ENCODE measurements at regions not wholly inside any gene's neighbourhood (a gene's known extent, or its start where the extent isn't known, plus 50 kb on each side); places are given as distances from the start of the nearest gene placed in this dataset.

GRCh38 chr19:5237939-5238480 lies 102.6 kb downstream of the PTPRS start:
- Histone ChIP-seq H4K20me1 (ENCODE audit: insufficient read depth) (peaks cover 12% of the 10 kb centered on the region), H3K9me3 (no peaks in the 10 kb centered on the region), H3K79me2 (ENCODE audit: insufficient read depth) (no peaks in the 10 kb centered on the region), H3K9me2 (no peaks in the 10 kb centered on the region), H3F3A (replicated peaks; ENCODE audit: insufficient read depth) (no peaks in the 10 kb centered on the region), H3K9ac (no peak overlapping the region), H3K4me3 (ENCODE audit: low read depth in 2 of 2, low read length in 1 of 2) (no peak overlapping the region), H3K27me3 (ENCODE audit: insufficient read depth) (no peaks in the 10 kb centered on the region), H3K4me1 (ENCODE audit: control insufficient read depth in 1 of 2, insufficient read depth in 2 of 2, low read depth in 1 of 2, low read length in 1 of 2) (no peaks in the 10 kb centered on the region), H3K36me3 (replicated peaks in 1 of 2; ENCODE audit: control insufficient read depth in 1 of 2, insufficient read depth in 2 of 2, low read length in 1 of 2) (peaks cover 10 to 13% of the 10 kb centered on the region in 2 experiments), H3K27ac (ENCODE audit: low read depth in 2 of 2, low read length in 1 of 2) (no peak overlapping the region), H2AFZ (ENCODE audit: low read depth) (no peak overlapping the region), H3K4me2 (no peak overlapping the region)
- ChIA-PET POLR2A (no interaction called here), CTCF (no interaction called here)
- 94% methylated on average over 20 of the region's 26 CpGs for WGBS (ENCODE audit: low lambda C conversion rate)
- TF ChIP-seq YY1 (IDR thresholded peaks at IDR 0.05; ENCODE audit: low read depth), result no peak
- no peak for TF ChIP-seq MXI1 (IDR thresholded peaks at IDR 0.05; ENCODE audit: low read depth, low read length)
- no peak for TF ChIP-seq USF2 (IDR thresholded peaks at IDR 0.05; ENCODE audit: borderline replicate concordance, low read depth, low read length)
- no peak for TF ChIP-seq SMC3 (IDR thresholded peaks at IDR 0.05; ENCODE audit: low read depth, low read length)
- no peak for TF ChIP-seq JUND (IDR thresholded peaks at IDR 0.05)
- no peak for TF ChIP-seq TCF12 (IDR thresholded peaks at IDR 0.05)
- TF ChIP-seq, protein P1, sequence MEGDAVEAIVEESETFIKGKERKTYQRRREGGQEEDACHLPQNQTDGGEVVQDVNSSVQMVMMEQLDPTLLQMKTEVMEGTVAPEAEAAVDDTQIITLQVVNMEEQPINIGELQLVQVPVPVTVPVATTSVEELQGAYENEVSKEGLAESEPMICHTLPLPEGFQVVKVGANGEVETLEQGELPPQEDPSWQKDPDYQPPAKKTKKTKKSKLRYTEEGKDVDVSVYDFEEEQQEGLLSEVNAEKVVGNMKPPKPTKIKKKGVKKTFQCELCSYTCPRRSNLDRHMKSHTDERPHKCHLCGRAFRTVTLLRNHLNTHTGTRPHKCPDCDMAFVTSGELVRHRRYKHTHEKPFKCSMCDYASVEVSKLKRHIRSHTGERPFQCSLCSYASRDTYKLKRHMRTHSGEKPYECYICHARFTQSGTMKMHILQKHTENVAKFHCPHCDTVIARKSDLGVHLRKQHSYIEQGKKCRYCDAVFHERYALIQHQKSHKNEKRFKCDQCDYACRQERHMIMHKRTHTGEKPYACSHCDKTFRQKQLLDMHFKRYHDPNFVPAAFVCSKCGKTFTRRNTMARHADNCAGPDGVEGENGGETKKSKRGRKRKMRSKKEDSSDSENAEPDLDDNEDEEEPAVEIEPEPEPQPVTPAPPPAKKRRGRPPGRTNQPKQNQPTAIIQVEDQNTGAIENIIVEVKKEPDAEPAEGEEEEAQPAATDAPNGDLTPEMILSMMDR (IDR thresholded peaks at IDR 0.05), result no peak
- TF ChIP-seq TEAD4 (IDR thresholded peaks at IDR 0.05; ENCODE audit: borderline replicate concordance, insufficient read depth), result no peak
- TF ChIP-seq MEF2A (IDR thresholded peaks at IDR 0.05; ENCODE audit: borderline replicate concordance, low read depth), result no peak
- TF ChIP-seq SIN3A (IDR thresholded peaks at IDR 0.05; ENCODE audit: borderline replicate concordance, low read depth, low read length), result no peak
- no peak for TF ChIP-seq GATA2 (CRISPR knock-in tag; IDR thresholded peaks at IDR 0.05)
- no peak for TF ChIP-seq NRF1 (IDR thresholded peaks at IDR 0.05; ENCODE audit: low read depth, low read length)
- TF ChIP-seq EP300 (IDR thresholded peaks at IDR 0.05; ENCODE audit: borderline replicate concordance in 1 of 2, low read depth in 1 of 2, low read length in 1 of 2), result no peak
- no peak for TF ChIP-seq RFX5 (IDR thresholded peaks at IDR 0.05; ENCODE audit: low read length)
- TF ChIP-seq GABPA (IDR thresholded peaks at IDR 0.05; ENCODE audit: low read depth), result no peak
- TF ChIP-seq, protein P2, sequence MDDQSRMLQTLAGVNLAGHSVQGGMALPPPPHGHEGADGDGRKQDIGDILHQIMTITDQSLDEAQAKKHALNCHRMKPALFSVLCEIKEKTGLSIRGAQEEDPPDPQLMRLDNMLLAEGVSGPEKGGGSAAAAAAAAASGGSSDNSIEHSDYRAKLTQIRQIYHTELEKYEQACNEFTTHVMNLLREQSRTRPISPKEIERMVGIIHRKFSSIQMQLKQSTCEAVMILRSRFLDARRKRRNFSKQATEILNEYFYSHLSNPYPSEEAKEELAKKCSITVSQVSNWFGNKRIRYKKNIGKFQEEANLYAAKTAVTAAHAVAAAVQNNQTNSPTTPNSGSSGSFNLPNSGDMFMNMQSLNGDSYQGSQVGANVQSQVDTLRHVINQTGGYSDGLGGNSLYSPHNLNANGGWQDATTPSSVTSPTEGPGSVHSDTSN (IDR thresholded peaks at IDR 0.05), result no peak
- TF ChIP-seq EZH2phosphoT487 (IDR thresholded peaks at IDR 0.05; ENCODE audit: borderline replicate concordance, low read depth), result no peak
- no peak for TF ChIP-seq NFIC (IDR thresholded peaks at IDR 0.05; ENCODE audit: borderline replicate concordance)
- no peak for TF ChIP-seq USF1 (IDR thresholded peaks at IDR 0.05; ENCODE audit: borderline replicate concordance, low read depth)
- DNase-seq, result no peak

Data from SK-N-SH (cell line).